ENCODE measurements at regions not wholly inside any gene's neighbourhood (a gene's known extent, or its start where the extent isn't known, plus 50 kb on each side); places are given as distances from the start of the nearest gene placed in this dataset.

DNA sequence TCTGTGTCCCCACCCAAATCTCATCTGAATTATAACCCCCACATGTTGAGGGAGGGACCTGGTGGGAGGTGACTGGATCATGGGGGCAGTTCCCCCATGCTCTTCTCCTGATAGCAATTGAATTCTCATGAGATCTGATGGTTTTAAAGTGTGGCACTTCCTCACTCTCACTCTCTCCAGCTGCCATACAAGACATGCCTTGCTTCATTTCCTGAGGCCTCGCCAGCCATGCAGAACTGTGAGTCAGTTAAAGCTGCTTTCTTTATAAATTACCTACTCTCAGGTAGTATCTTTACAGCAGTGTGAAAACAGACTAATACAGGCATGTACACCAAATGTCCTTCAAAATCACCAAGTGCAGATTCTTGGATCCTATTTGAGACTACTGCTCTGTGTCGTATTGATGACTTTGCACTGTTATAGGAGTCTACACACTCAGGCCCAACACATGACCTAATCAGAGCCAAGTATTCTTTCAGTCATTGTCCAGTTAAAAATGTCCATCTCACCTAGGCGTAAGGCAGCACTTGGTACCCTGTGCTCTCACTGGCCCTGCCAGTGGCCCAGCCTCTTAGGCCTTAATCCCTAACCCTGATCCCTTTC lies 52.8 kb upstream of the UST start:
- POLR2A ChIA-PET, result no interaction called here
- Mint-ChIP-seq H3K27ac (no peak overlapping the region), H3K4me1 (no peaks in the 10 kb centered on the region), H3K4me3 (no peak overlapping the region), H3K27me3 (no peaks in the 10 kb centered on the region), H3K9me3 (ENCODE audit: low read depth) (no peaks in the 10 kb centered on the region), H3K36me3 (ENCODE audit: low read depth) (no peaks in the 10 kb centered on the region)
- ATAC-seq (no peak), DNase-seq (no peak)
- intact Hi-C loops (cut with DNase I, micrococcal nuclease), result no loop called here
- CTCF ChIA-PET, result interaction anchor here (1.4 kb wide), 1 partner anchor 8 kb away, joined by 3 read pairs; no protein-coding TSS in a partner anchor

Measured in activated CD4-positive, alpha-beta T cell treated with anti-CD3 and anti-CD28 coated beads for 36 hours (primary cell).